ENCODE measurements at regions not wholly inside any gene's neighbourhood (a gene's known extent, or its start where the extent isn't known, plus 50 kb on each side); places are given as distances from the start of the nearest gene placed in this dataset.

DNA sequence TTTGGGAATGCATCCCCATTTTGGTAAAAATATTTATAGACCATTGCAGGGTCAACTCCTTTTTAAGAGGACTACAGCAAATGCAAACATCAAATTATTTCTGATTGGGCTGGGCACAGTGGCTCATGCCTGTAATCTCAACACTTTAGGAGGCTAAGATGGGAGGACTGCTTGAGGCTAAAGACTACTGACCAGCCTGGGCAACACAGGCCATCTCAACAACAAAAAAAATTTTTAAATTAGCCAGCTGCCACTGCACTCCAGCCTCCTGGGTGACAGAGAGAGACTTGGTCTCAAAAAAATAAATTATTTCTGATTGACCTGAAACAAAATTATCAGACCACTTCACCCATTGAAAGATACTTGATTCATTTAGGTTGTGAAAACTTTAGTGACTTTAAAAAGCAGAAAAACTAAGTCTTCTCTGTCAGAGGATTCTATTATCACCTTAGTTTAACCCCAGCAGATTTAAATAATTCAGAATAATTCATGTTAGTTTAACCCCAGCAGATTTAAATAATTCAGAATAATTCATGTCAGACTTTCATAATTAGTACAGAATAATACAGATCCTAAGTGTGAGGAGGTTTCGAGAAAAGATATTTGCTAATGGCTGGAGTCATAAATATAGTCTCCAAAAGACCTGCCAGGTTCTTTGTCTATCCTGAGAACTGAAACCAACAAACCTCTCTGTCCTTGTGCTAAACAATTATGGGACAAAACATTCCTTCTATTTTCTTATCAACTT, 183.6 kb upstream of the STT3B start:
- no peaks in the 10 kb centered on the region for H3K36me3 Mint-ChIP-seq (ENCODE audit: low read depth)
- no peaks in the 10 kb centered on the region for H3K4me1 Mint-ChIP-seq
- intact Hi-C loops (cut with micrococcal nuclease), result no loop called here
- ChIA-PET CTCF (no interaction called here), POLR2A (no interaction called here)
- H3K4me3 Mint-ChIP-seq, result no peak overlapping the region
- peaks cover 2% of the 10 kb centered on the region for H3K27me3 Mint-ChIP-seq
- DNase-seq, result no peak
- TF ChIP-seq, protein P1, sequence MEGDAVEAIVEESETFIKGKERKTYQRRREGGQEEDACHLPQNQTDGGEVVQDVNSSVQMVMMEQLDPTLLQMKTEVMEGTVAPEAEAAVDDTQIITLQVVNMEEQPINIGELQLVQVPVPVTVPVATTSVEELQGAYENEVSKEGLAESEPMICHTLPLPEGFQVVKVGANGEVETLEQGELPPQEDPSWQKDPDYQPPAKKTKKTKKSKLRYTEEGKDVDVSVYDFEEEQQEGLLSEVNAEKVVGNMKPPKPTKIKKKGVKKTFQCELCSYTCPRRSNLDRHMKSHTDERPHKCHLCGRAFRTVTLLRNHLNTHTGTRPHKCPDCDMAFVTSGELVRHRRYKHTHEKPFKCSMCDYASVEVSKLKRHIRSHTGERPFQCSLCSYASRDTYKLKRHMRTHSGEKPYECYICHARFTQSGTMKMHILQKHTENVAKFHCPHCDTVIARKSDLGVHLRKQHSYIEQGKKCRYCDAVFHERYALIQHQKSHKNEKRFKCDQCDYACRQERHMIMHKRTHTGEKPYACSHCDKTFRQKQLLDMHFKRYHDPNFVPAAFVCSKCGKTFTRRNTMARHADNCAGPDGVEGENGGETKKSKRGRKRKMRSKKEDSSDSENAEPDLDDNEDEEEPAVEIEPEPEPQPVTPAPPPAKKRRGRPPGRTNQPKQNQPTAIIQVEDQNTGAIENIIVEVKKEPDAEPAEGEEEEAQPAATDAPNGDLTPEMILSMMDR (IDR thresholded peaks at IDR 0.05), result no peak
- no peak for ATAC-seq (ENCODE audit: low read depth)
- peaks cover 7% of the 10 kb centered on the region for H3K9me3 Mint-ChIP-seq
- no peak overlapping the region for H3K27ac Mint-ChIP-seq

DNA sequence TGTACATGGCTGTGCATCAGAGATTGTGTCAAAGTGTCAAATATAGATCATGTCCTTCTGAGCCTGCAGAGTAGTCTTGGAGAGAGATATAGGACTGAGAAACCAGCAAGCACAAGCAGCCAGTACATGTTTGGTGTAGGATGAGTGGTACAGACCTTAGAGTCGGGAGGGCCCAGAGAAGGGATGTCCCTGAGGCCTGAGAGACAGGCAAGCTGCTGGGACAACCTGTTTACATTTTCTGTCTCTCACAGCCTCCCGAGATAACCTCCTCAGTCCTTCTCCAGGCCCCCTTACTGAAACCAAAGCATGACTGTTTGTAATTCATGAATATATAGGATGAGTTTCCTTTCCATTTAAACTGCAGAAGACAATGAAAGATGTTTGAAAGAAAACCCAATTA, 182.4 kb upstream of the STT3B start:
- DNase-seq (no peak), ATAC-seq (ENCODE audit: low read depth) (no peak)
- H3K27ac Mint-ChIP-seq, result no peak overlapping the region
- peaks cover 2% of the 10 kb centered on the region for H3K27me3 Mint-ChIP-seq
- H3K4me1 Mint-ChIP-seq, result no peaks in the 10 kb centered on the region
- CTCF ChIA-PET, result no interaction called here
- intact Hi-C loops (cut with micrococcal nuclease), result no loop called here
- peaks cover 3% of the 10 kb centered on the region for H3K9me3 Mint-ChIP-seq
- H3K4me3 Mint-ChIP-seq, result no peak overlapping the region
- TF ChIP-seq, protein P1 (IDR thresholded peaks at IDR 0.05), result no peak
- POLR2A ChIA-PET, result no interaction called here
- no peaks in the 10 kb centered on the region for H3K36me3 Mint-ChIP-seq (ENCODE audit: low read depth)

DNA sequence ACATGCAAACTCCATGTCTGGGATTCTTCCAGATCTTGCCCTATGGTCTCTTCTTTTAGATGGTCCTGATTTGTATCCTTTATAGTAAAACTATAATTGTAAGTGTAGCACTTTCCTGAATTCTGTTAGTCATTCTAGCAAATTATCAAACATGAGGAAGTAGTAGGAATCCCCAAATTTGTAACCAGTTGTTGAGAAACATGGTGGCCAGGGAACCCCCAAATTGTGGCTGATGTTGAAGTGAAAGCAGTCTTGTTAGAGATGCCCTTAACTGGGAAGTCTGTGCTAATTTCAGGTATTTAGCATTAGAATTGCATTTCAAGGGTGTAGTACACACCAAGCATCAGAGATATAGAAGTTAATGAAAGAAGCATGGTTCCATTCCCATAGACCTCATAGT, 180.4 kb upstream of the STT3B start:
- Mint-ChIP-seq H3K36me3 (ENCODE audit: low read depth) (no peaks in the 10 kb centered on the region), H3K27me3 (peaks cover 2% of the 10 kb centered on the region), H3K4me3 (no peak overlapping the region), H3K4me1 (no peaks in the 10 kb centered on the region), H3K9me3 (peaks cover 4% of the 10 kb centered on the region), H3K27ac (no peak overlapping the region)
- TF ChIP-seq, protein P1 (IDR thresholded peaks at IDR 0.05), result no peak
- intact Hi-C loops (cut with micrococcal nuclease), result no loop called here
- DNase-seq, result no peak
- no peak for ATAC-seq (ENCODE audit: low read depth)
- CTCF ChIA-PET, result no interaction called here
- POLR2A ChIA-PET, result no interaction called here

DNA sequence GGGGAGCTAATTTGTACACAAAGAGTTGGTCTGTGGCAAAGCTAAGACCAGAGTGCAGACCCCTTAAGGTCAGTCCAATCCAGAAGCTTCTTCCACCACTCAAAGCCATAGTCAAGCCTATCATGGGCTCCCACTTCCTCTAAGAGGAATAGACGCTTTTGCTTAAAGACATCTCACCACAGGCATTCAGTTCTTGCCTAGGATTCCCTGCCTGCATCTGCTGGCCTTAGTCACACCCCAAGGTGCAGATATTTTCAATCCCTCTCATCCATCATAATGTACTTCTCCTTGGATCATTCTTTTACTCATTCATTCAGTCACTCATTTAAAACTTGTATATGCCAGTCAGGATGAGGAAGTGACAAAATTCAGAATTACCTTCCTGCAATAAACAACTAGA, 179.6 kb upstream of the STT3B start:
- Mint-ChIP-seq H3K27me3 (peaks cover 2% of the 10 kb centered on the region), H3K36me3 (ENCODE audit: low read depth) (no peaks in the 10 kb centered on the region), H3K4me3 (no peak overlapping the region), H3K9me3 (peaks cover 4% of the 10 kb centered on the region), H3K27ac (no peak overlapping the region), H3K4me1 (no peaks in the 10 kb centered on the region)
- ChIA-PET CTCF (no interaction called here), POLR2A (no interaction called here)
- DNase-seq (no peak), ATAC-seq (ENCODE audit: low read depth) (no peak)
- TF ChIP-seq, protein P1 (IDR thresholded peaks at IDR 0.05), result no peak
- intact Hi-C loops (cut with micrococcal nuclease), result no loop called here

DNA sequence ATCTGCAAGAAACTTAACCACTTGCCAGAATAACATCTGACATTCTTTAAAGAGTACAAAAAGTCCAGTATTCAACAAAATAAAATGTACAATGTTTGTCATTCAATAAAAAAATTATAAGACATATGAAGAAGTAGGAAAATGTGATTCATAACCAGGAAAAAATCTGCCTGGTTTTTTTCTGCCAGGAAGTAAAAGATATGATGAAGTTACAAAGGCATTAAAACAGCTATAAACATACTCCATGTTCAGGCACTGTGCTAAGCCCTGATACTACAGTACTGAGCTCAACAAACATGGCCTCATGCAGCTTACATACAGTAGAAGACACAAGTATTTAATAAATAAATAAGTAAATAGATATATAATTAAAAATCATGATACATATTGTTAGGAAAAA, 178.4 kb upstream of the STT3B start:
- POLR2A ChIA-PET, result no interaction called here
- peaks cover 4% of the 10 kb centered on the region for H3K9me3 Mint-ChIP-seq
- no peak overlapping the region for H3K4me3 Mint-ChIP-seq
- no peak overlapping the region for H3K27ac Mint-ChIP-seq
- intact Hi-C loops (cut with micrococcal nuclease), result no loop called here
- ATAC-seq (ENCODE audit: low read depth) (no peak), DNase-seq (no peak)
- H3K4me1 Mint-ChIP-seq, result no peaks in the 10 kb centered on the region
- CTCF ChIA-PET, result no interaction called here
- no peaks in the 10 kb centered on the region for H3K36me3 Mint-ChIP-seq (ENCODE audit: low read depth)
- TF ChIP-seq, protein P1 (IDR thresholded peaks at IDR 0.05), result no peak
- peaks cover 2% of the 10 kb centered on the region for H3K27me3 Mint-ChIP-seq

Measured in activated B cell treated with CpG ODN at 0.5 μM for 24 hours (primary cell).